PFSK-1 (cell line): ENCODE measurements at regions not wholly inside any gene's neighbourhood (a gene's known extent, or its start where the extent isn't known, plus 50 kb on each side); places are given as distances from the start of the nearest gene placed in this dataset.

Experiments used
- FOXP2 ChIP-seq: optimal IDR thresholded peaks from 2 replicates; pipeline ENCODE3; 2011; ENCODE audit warnings: borderline replicate concordance, control low read depth, inconsistent platforms; ENCODE audit not compliant: insufficient read depth; ENCODE audit errors: extremely low read length, extremely low read depth
- POLR2AphosphoS5 ChIP-seq: IDR thresholded peaks from 2 replicates; pipeline ENCODE4 v1.6.1; 2012; ENCODE audit warnings: low read depth, mild to moderate bottlenecking, control low read depth, low read length, moderate library complexity
- SIN3A ChIP-seq: IDR thresholded peaks from 2 replicates; pipeline ENCODE4 v1.6.1; 2012; ENCODE audit warnings: mild to moderate bottlenecking, low read length, moderate library complexity, borderline replicate concordance; ENCODE audit not compliant: insufficient read depth
- TAF1 ChIP-seq: IDR thresholded peaks from 2 replicates; pipeline ENCODE4 v1.6.1; 2012; ENCODE audit warnings: low read length, control low read depth, borderline replicate concordance; ENCODE audit not compliant: insufficient read depth
- TF ChIP-seq, protein P1 (sequence below), 2 experiments: IDR thresholded peaks; 2 replicates each; pipeline versions ENCODE4 v1.6.1 to v1.8.0; 2011 to 2012; ENCODE audit warnings: low read depth in 2 of 2, low read length in 2 of 2, control low read depth in 1 of 2, inconsistent platforms in 1 of 2, mild to moderate bottlenecking in 1 of 2, moderate library complexity in 1 of 2; ENCODE audit not compliant: insufficient read depth in 1 of 2

- TF ChIP-seq FOXP2 (no peak), POLR2AphosphoS5 (no peak), SIN3A (no peak), TAF1 (no peak)
- TF ChIP-seq, protein P1, sequence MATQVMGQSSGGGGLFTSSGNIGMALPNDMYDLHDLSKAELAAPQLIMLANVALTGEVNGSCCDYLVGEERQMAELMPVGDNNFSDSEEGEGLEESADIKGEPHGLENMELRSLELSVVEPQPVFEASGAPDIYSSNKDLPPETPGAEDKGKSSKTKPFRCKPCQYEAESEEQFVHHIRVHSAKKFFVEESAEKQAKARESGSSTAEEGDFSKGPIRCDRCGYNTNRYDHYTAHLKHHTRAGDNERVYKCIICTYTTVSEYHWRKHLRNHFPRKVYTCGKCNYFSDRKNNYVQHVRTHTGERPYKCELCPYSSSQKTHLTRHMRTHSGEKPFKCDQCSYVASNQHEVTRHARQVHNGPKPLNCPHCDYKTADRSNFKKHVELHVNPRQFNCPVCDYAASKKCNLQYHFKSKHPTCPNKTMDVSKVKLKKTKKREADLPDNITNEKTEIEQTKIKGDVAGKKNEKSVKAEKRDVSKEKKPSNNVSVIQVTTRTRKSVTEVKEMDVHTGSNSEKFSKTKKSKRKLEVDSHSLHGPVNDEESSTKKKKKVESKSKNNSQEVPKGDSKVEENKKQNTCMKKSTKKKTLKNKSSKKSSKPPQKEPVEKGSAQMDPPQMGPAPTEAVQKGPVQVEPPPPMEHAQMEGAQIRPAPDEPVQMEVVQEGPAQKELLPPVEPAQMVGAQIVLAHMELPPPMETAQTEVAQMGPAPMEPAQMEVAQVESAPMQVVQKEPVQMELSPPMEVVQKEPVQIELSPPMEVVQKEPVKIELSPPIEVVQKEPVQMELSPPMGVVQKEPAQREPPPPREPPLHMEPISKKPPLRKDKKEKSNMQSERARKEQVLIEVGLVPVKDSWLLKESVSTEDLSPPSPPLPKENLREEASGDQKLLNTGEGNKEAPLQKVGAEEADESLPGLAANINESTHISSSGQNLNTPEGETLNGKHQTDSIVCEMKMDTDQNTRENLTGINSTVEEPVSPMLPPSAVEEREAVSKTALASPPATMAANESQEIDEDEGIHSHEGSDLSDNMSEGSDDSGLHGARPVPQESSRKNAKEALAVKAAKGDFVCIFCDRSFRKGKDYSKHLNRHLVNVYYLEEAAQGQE (IDR thresholded peaks at IDR 0.05; ENCODE audit: insufficient read depth in 1 of 2, low read depth in 2 of 2, low read length in 2 of 2), result no peak
Measured at GRCh38 chr5:30050056-30050815, 1143.2 kb upstream of the CDH6 start.

GRCh38 chr5:30042677-30043076 is 1150.8 kb upstream of the CDH6 start:
- TF ChIP-seq SIN3A, result no peak
- no peak for TF ChIP-seq FOXP2
- no peak for TF ChIP-seq TAF1
- no peak for TF ChIP-seq POLR2AphosphoS5
- TF ChIP-seq, protein P1 (IDR thresholded peaks at IDR 0.05; ENCODE audit: insufficient read depth in 1 of 2, low read depth in 2 of 2, low read length in 2 of 2), result no peak

- TF ChIP-seq POLR2AphosphoS5 (no peak), TAF1 (no peak), FOXP2 (no peak), SIN3A (no peak)
- TF ChIP-seq, protein P1 (IDR thresholded peaks at IDR 0.05; ENCODE audit: insufficient read depth in 1 of 2, low read depth in 2 of 2, low read length in 2 of 2), result no peak
Measured at GRCh38 chr5:30041831-30042385, 1151.6 kb upstream of the CDH6 start.

- TF ChIP-seq FOXP2 (no peak), SIN3A (no peak), TAF1 (no peak), POLR2AphosphoS5 (no peak)
- TF ChIP-seq, protein P1 (IDR thresholded peaks at IDR 0.05; ENCODE audit: insufficient read depth in 1 of 2, low read depth in 2 of 2, low read length in 2 of 2), result no peak
Measured at GRCh38 chr5:30041291-30041690, 1152.2 kb upstream of the CDH6 start.
